ENCODE measurements at regions not wholly inside any gene's neighbourhood (a gene's known extent, or its start where the extent isn't known, plus 50 kb on each side); places are given as distances from the start of the nearest gene placed in this dataset.

- no peak for TF ChIP-seq GABPA (IDR thresholded peaks at IDR 0.05; ENCODE audit: low read depth)
- no peak for TF ChIP-seq POLR2AphosphoS5 (IDR thresholded peaks at IDR 0.05; ENCODE audit: low read depth, low read length)
- no peak for TF ChIP-seq USF2 (IDR thresholded peaks at IDR 0.05; ENCODE audit: borderline replicate concordance, low read depth, low read length)
- no peak for TF ChIP-seq TCF12 (IDR thresholded peaks at IDR 0.05)
- TF ChIP-seq SMC3 (IDR thresholded peaks at IDR 0.05; ENCODE audit: low read depth, low read length), result no peak
- no peak for TF ChIP-seq CHD2 (IDR thresholded peaks at IDR 0.05; ENCODE audit: low read length, partially characterized antibody)
- TF ChIP-seq ELF1 (IDR thresholded peaks at IDR 0.05), result no peak
- TF ChIP-seq TEAD4 (IDR thresholded peaks at IDR 0.05; ENCODE audit: borderline replicate concordance, insufficient read depth), result no peak
- no peaks in the 10 kb centered on the region for H3K36me3 ChIP-seq (replicated peaks in 1 of 2; ENCODE audit: control insufficient read depth in 1 of 2, insufficient read depth in 2 of 2, low read length in 1 of 2)
- no peaks in the 10 kb centered on the region for H3K4me1 ChIP-seq (ENCODE audit: control insufficient read depth in 1 of 2, insufficient read depth in 2 of 2, low read depth in 1 of 2, low read length in 1 of 2)
- H3K4me3 ChIP-seq (ENCODE audit: low read depth in 2 of 2, low read length in 1 of 2), result no peak overlapping the region
- no peaks in the 10 kb centered on the region for H3F3A ChIP-seq (replicated peaks; ENCODE audit: insufficient read depth)
- no peak overlapping the region for H3K9ac ChIP-seq
- no peak overlapping the region for H3K27ac ChIP-seq (ENCODE audit: low read depth in 2 of 2, low read length in 1 of 2)
- H3K9me2 ChIP-seq, result no peaks in the 10 kb centered on the region
- H3K27me3 ChIP-seq (ENCODE audit: insufficient read depth), result no peaks in the 10 kb centered on the region
- H2AFZ ChIP-seq (ENCODE audit: low read depth), result no peak overlapping the region
- DNase-seq, result no peak
- POLR2A ChIA-PET, result no interaction called here
- 52% methylated on average over 4 of the region's 4 CpGs for WGBS (ENCODE audit: low lambda C conversion rate)
- CTCF ChIA-PET, result no interaction called here
- H4K20me1 ChIP-seq (ENCODE audit: insufficient read depth), result no peaks in the 10 kb centered on the region
- no peak overlapping the region for H3K4me2 ChIP-seq
- no peaks in the 10 kb centered on the region for H3K9me3 ChIP-seq
- no peaks in the 10 kb centered on the region for H3K79me2 ChIP-seq (ENCODE audit: insufficient read depth)
Measured at GRCh38 chr10:44105696-44106095, 279.2 kb downstream of the CXCL12 start.

- no peaks in the 10 kb centered on the region for H4K20me1 ChIP-seq (ENCODE audit: insufficient read depth)
- no peak overlapping the region for H3K9ac ChIP-seq
- POLR2A ChIA-PET, result no interaction called here
- no peak overlapping the region for H3K4me3 ChIP-seq (ENCODE audit: low read depth in 2 of 2, low read length in 1 of 2)
- H3K4me2 ChIP-seq, result no peak overlapping the region
- no peaks in the 10 kb centered on the region for H3F3A ChIP-seq (replicated peaks; ENCODE audit: insufficient read depth)
- no peaks in the 10 kb centered on the region for H3K27me3 ChIP-seq (ENCODE audit: insufficient read depth)
- no peaks in the 10 kb centered on the region for H3K36me3 ChIP-seq (replicated peaks in 1 of 2; ENCODE audit: control insufficient read depth in 1 of 2, insufficient read depth in 2 of 2, low read length in 1 of 2)
- CTCF ChIA-PET, result interaction anchor here (0.8 kb wide), 1 partner anchor 36 kb away, joined by 3 read pairs; no protein-coding TSS in a partner anchor
- no peaks in the 10 kb centered on the region for H3K4me1 ChIP-seq (ENCODE audit: control insufficient read depth in 1 of 2, insufficient read depth in 2 of 2, low read depth in 1 of 2, low read length in 1 of 2)
- H3K9me3 ChIP-seq, result no peaks in the 10 kb centered on the region
- no peak overlapping the region for H3K27ac ChIP-seq (ENCODE audit: low read depth in 2 of 2, low read length in 1 of 2)
- no peak for DNase-seq
- peak overlapping the region; percentile 74; the same call in 1 of the 2 replicates for H2AFZ ChIP-seq (ENCODE audit: low read depth)
- no peaks in the 10 kb centered on the region for H3K9me2 ChIP-seq
- no peak for TF ChIP-seq GABPA (IDR thresholded peaks at IDR 0.05; ENCODE audit: low read depth)
- no peak for TF ChIP-seq RAD21 (IDR thresholded peaks at IDR 0.05; ENCODE audit: low read length)
- no peak for TF ChIP-seq TAF1 (IDR thresholded peaks at IDR 0.05; ENCODE audit: borderline replicate concordance, low read depth, low read length)
- TF ChIP-seq YY1 (IDR thresholded peaks at IDR 0.05; ENCODE audit: low read depth), result no peak
- TF ChIP-seq SIN3A (IDR thresholded peaks at IDR 0.05; ENCODE audit: borderline replicate concordance, low read depth, low read length), result no peak
- no peak for TF ChIP-seq RXRA (IDR thresholded peaks at IDR 0.05; ENCODE audit: borderline replicate concordance, low read depth)
- no peak for TF ChIP-seq REST (IDR thresholded peaks at IDR 0.05; ENCODE audit: low read depth, low read length)
- TF ChIP-seq TEAD4 (IDR thresholded peaks at IDR 0.05; ENCODE audit: borderline replicate concordance, insufficient read depth), result no peak
- TF ChIP-seq CHD2 (IDR thresholded peaks at IDR 0.05; ENCODE audit: low read length, partially characterized antibody), result no peak
- no peak for TF ChIP-seq SMC3 (IDR thresholded peaks at IDR 0.05; ENCODE audit: low read depth, low read length)
- no peak for TF ChIP-seq RFX5 (IDR thresholded peaks at IDR 0.05; ENCODE audit: low read length)
- TF ChIP-seq POLR2AphosphoS5 (IDR thresholded peaks at IDR 0.05; ENCODE audit: low read depth, low read length), result no peak
- no peak for TF ChIP-seq FOSL2 (IDR thresholded peaks at IDR 0.05; ENCODE audit: borderline replicate concordance, low read depth)
- TF ChIP-seq IRF3 (IDR thresholded peaks at IDR 0.05; ENCODE audit: low read depth, low read length), result no peak
- no peak for TF ChIP-seq EZH2phosphoT487 (IDR thresholded peaks at IDR 0.05; ENCODE audit: borderline replicate concordance, low read depth)
- TF ChIP-seq MEF2A (IDR thresholded peaks at IDR 0.05; ENCODE audit: borderline replicate concordance, low read depth), result no peak
- no peak for TF ChIP-seq FOXJ3 (CRISPR knock-in tag; IDR thresholded peaks at IDR 0.05)
- H3K79me2 ChIP-seq (ENCODE audit: insufficient read depth), result no peaks in the 10 kb centered on the region
- WGBS (ENCODE audit: low lambda C conversion rate), result 40% methylated on average over 3 of the region's 5 CpGs
Measured at GRCh38 chr10:44102726-44103255, 282.1 kb downstream of the CXCL12 start.
